Peyer's patch (tissue), 4 donors: ENCODE measurements at regions not wholly inside any gene's neighbourhood (a gene's known extent, or its start where the extent isn't known, plus 50 kb on each side); places are given as distances from the start of the nearest gene placed in this dataset.

Experiments used
- DNase-seq, 3 donors: peaks; one replicate each; pipeline ENCODE4 v3.0.0-alpha.2; 2017 to 2019
- H3K27ac ChIP-seq, 4 donors: fragments of 200-600 bp; sonication (generic); one replicate each; pipeline ENCODE4 v1.5.1; 2016 to 2019
- H3K27me3 ChIP-seq, 2 donors: fragments of 200-600 bp; sonication (generic); one replicate each; pipeline ENCODE4 v1.5.1; 2019
- H3K36me3 ChIP-seq, 3 donors: fragments of 200-600 bp; sonication (generic); one replicate each; pipeline ENCODE4 v1.5.1; 2016 to 2019
- H3K4me1 ChIP-seq, 4 donors: fragments of 200-600 bp; sonication (generic); one replicate each; pipeline ENCODE4 v1.5.1; 2016 to 2019
- H3K4me3 ChIP-seq, 4 donors: fragments of 200-600 bp; sonication (generic); 1 replicate in 3 of 4; 2 replicates in 1 of 4; pipeline ENCODE4 v1.5.1; 2016 to 2019; ENCODE audit warnings: mild to moderate bottlenecking in 1 of 4
- H3K9me3 ChIP-seq, 4 donors: fragments of 200-600 bp; sonication (generic); one replicate each; pipeline ENCODE4 v1.5.1; 2016 to 2019; ENCODE audit warnings: mild to moderate bottlenecking in 1 of 4
- CTCF ChIP-seq, 6 experiments: fragments of 450-650 bp in 4 of 6; fragments of 200-600 bp in 2 of 6; sonication (generic) in 1 of 6; IDR thresholded peaks; one replicate each; pipeline ENCODE4 v1.5.1; 2017 to 2019; ENCODE audit warnings: antibody characterized with exemption in 6 of 6, mild to moderate bottlenecking in 3 of 6, moderate library complexity in 1 of 6
- POLR2A ChIP-seq, 2 donors: fragments of 450-650 bp; IDR thresholded peaks; one replicate each; pipeline ENCODE4 v1.5.1; 2017; ENCODE audit warnings: antibody characterized with exemption in 2 of 2, mild to moderate bottlenecking in 2 of 2, moderate library complexity in 2 of 2

- no peaks in the 10 kb centered on the region for H3K27me3 ChIP-seq
- no peaks in the 10 kb centered on the region for H3K36me3 ChIP-seq
- DNase-seq: no peak
- H3K27ac ChIP-seq: no peak overlapping the region
- H3K4me1 ChIP-seq: no peaks in the 10 kb centered on the region
- H3K4me3 ChIP-seq: no peak overlapping the region
- no peak for TF ChIP-seq POLR2A (IDR thresholded peaks at IDR 0.05)
- TF ChIP-seq CTCF (IDR thresholded peaks at IDR 0.05): no peak
- H3K9me3 ChIP-seq: no peaks in the 10 kb centered on the region
These were observed 50.1 kb upstream of the OBI1 start for GRCh38 chr13:78709028-78709427.
